H1 (cell line): ENCODE measurements at regions not wholly inside any gene's neighbourhood (a gene's known extent, or its start where the extent isn't known, plus 50 kb on each side); places are given as distances from the start of the nearest gene placed in this dataset.

ENCODE experiments used
- CTCF ChIA-PET: fragments of 300-600 bp; sonication (Branson Sonifier 250); formaldehyde crosslinking; loops from one replicate; lab custom pipeline; 2021; ENCODE audit not compliant: partially characterized antibody; lab: Charles Lee
- POLR2A ChIA-PET: fragments of 300-600 bp; sonication (Branson Sonifier 250); formaldehyde crosslinking; loops from one replicate; lab custom pipeline; 2021; ENCODE audit warnings: inconsistent platforms; ENCODE audit not compliant: partially characterized antibody; lab: Charles Lee
- DNase-seq, 2 experiments: peaks; one replicate each; pipeline versions ENCODE4 v3.0.0 to v3.0.0-alpha.2; 2010 to 2022; ENCODE audit warnings: low spot score in 2 of 2, low read depth in 1 of 2, mixed read lengths in 1 of 2
- FAIRE-seq: peaks from 2 replicates; lab custom pipeline; 2011; peaks lifted over from hg19 to GRCh38; lab: Jason Lieb, UNC
- H2AFZ ChIP-seq: 2 replicates; pipeline ENCODE4 v1.8.1; 2012; ENCODE audit warnings: low read length, inconsistent platforms
- H2AK5ac ChIP-seq: 2 replicates; pipeline ENCODE4 v1.6.1; 2013; ENCODE audit warnings: low read depth, low read length
- H2BK120ac ChIP-seq: replicated peaks from 2 replicates; pipeline ENCODE3; 2013; ENCODE audit warnings: low read depth, low read length, inconsistent platforms
- H2BK12ac ChIP-seq: 2 replicates; pipeline ENCODE4 v1.6.1; 2013; ENCODE audit warnings: low read depth, low read length
- H2BK15ac ChIP-seq: 2 replicates; pipeline ENCODE4 v1.6.1; 2013; ENCODE audit warnings: low read length
- H2BK20ac ChIP-seq: 2 replicates; pipeline ENCODE4 v1.6.1; 2013; ENCODE audit warnings: low read length
- H2BK5ac ChIP-seq: 2 replicates; pipeline ENCODE4 v1.6.1; 2013; ENCODE audit warnings: low read depth, low read length
- H3K14ac ChIP-seq: 2 replicates; pipeline ENCODE4 v1.6.1; 2013; ENCODE audit warnings: inconsistent platforms; ENCODE audit not compliant: insufficient read length
- H3K18ac ChIP-seq: 2 replicates; pipeline ENCODE4 v1.6.1; 2013; ENCODE audit warnings: low read length; ENCODE audit errors: extremely low read depth
- H3K23ac ChIP-seq: 2 replicates; pipeline ENCODE4 v1.6.1; 2013; ENCODE audit warnings: inconsistent platforms; ENCODE audit not compliant: insufficient read length
- H3K23me2 ChIP-seq: 2 replicates; pipeline ENCODE4 v1.6.1; 2013; ENCODE audit warnings: low read depth, low read length
- H3K27ac ChIP-seq: 2 replicates; pipeline ENCODE4 v1.6.1; 2011; ENCODE audit warnings: low read depth, low read length, inconsistent platforms
- H3K27me3 ChIP-seq, 4 experiments: replicated peaks in 1 of 4; 1 replicate in 1 of 4; 2 replicates in 3 of 4; pipeline versions ENCODE4 v1.6.1 to v1.8.1; 2011 to 2013; ENCODE audit warnings: low read length in 3 of 4, mild to moderate bottlenecking in 3 of 4, inconsistent platforms in 2 of 4, mixed read lengths in 2 of 4, moderate library complexity in 1 of 4; ENCODE audit not compliant: control insufficient read depth in 3 of 4, insufficient read depth in 3 of 4; ENCODE audit errors: extremely low read depth in 1 of 4
- H3K36me3 ChIP-seq, 4 experiments: 2 replicates each; pipeline versions ENCODE4 v1.6.1 to v1.8.1; 2011 to 2013; ENCODE audit warnings: mild to moderate bottlenecking in 4 of 4, low read length in 3 of 4, moderate library complexity in 2 of 4, control low read depth in 1 of 4, inconsistent platforms in 1 of 4; ENCODE audit not compliant: insufficient read depth in 4 of 4, control insufficient read depth in 2 of 4
- H3K4ac ChIP-seq: replicated peaks from 2 replicates; pipeline ENCODE3; 2013; ENCODE audit warnings: low read length, low read depth, mixed read lengths, inconsistent platforms; ENCODE audit not compliant: insufficient read length
- H3K4me1 ChIP-seq, 4 experiments: replicated peaks in 1 of 4; 1 replicate in 1 of 4; 2 replicates in 3 of 4; pipeline versions ENCODE4 v1.6.1 to v1.8.1; 2011 to 2013; ENCODE audit warnings: low read length in 3 of 4, inconsistent platforms in 2 of 4, mixed read lengths in 1 of 4; ENCODE audit not compliant: insufficient read depth in 4 of 4, control insufficient read depth in 3 of 4
- H3K4me2 ChIP-seq, 2 experiments: 2 replicates each; pipeline versions ENCODE4 v1.6.1 to v1.8.1; 2011 to 2013; ENCODE audit warnings: low read depth in 2 of 2, low read length in 2 of 2, control low read depth in 1 of 2, inconsistent platforms in 1 of 2, mild to moderate bottlenecking in 1 of 2; ENCODE audit not compliant: insufficient read depth in 1 of 2
- H3K4me3 ChIP-seq, 4 experiments: fragments of 200-600, 300-600 bp in 1 of 4; sonication (generic), shearing (Covaris generic), sonication (Bioruptor Twin) in 1 of 4; 2 replicates each; pipeline versions ENCODE4 v1.5.1 to v1.8.1; 2011 to 2016; ENCODE audit warnings: low read length in 4 of 4, low read depth in 3 of 4, control low read depth in 2 of 4, inconsistent platforms in 2 of 4, mild to moderate bottlenecking in 2 of 4, mixed read lengths in 1 of 4, moderate library complexity in 1 of 4; ENCODE audit not compliant: insufficient read depth in 2 of 4; ENCODE audit errors: extremely low read depth in 1 of 4
- H3K56ac ChIP-seq: replicated peaks from 2 replicates; pipeline ENCODE3; 2013; ENCODE audit warnings: low read depth, mild to moderate bottlenecking, mixed read lengths, low read length, inconsistent platforms; ENCODE audit not compliant: insufficient read length
- H3K79me1 ChIP-seq: 2 replicates; pipeline ENCODE4 v1.6.1; 2013; ENCODE audit warnings: low read depth, low read length, control low read depth
- H3K79me2 ChIP-seq, 2 experiments: 2 replicates each; pipeline versions ENCODE4 v1.6.1 to v1.8.1; 2012 to 2013; ENCODE audit warnings: low read length in 2 of 2, mild to moderate bottlenecking in 2 of 2, inconsistent platforms in 1 of 2; ENCODE audit not compliant: insufficient read depth in 2 of 2, control insufficient read depth in 1 of 2
- H3K9ac ChIP-seq, 4 experiments: replicated peaks in 1 of 4; 1 replicate in 1 of 4; 2 replicates in 3 of 4; pipeline versions ENCODE4 v1.6.1 to v1.8.1; 2011 to 2013; ENCODE audit warnings: low read depth in 3 of 4, low read length in 3 of 4, control low read depth in 2 of 4, mild to moderate bottlenecking in 2 of 4, moderate library complexity in 2 of 4, inconsistent platforms in 1 of 4; ENCODE audit errors: extremely low read depth in 1 of 4
- H3K9me3 ChIP-seq, 2 experiments: 2 replicates each; pipeline versions ENCODE4 v1.6.1 to v1.8.1; 2012 to 2013; ENCODE audit warnings: mild to moderate bottlenecking in 2 of 2, moderate library complexity in 2 of 2, control low read depth in 1 of 2, inconsistent platforms in 1 of 2, low read depth in 1 of 2, low read length in 1 of 2, mixed read lengths in 1 of 2; ENCODE audit not compliant: insufficient read depth in 2 of 2
- H4K20me1 ChIP-seq, 2 experiments: replicated peaks in 1 of 2; 2 replicates each; pipeline versions ENCODE3 to v1.8.1; 2011 to 2013; ENCODE audit warnings: inconsistent platforms in 2 of 2, low read length in 2 of 2, mild to moderate bottlenecking in 1 of 2; ENCODE audit not compliant: insufficient read depth in 2 of 2, control insufficient read depth in 1 of 2
- H4K5ac ChIP-seq: 2 replicates; pipeline ENCODE4 v1.6.1; 2013; ENCODE audit warnings: low read length, low read depth, mixed read lengths, inconsistent platforms; ENCODE audit not compliant: insufficient read length
- H4K8ac ChIP-seq: 2 replicates; pipeline ENCODE4 v1.8.0; 2013; ENCODE audit warnings: mild to moderate bottlenecking, moderate library complexity, low read length, inconsistent platforms; ENCODE audit not compliant: insufficient read depth; ENCODE audit errors: extremely low read depth
- H4K91ac ChIP-seq: replicated peaks from 2 replicates; pipeline ENCODE3; 2013; ENCODE audit warnings: low read length, mixed read lengths, inconsistent platforms; ENCODE audit not compliant: insufficient read length
- CHD7 ChIP-seq: fragments of 300-600 bp; sonication (generic); IDR thresholded peaks from 2 replicates; pipeline ENCODE4 v1.7.1; 2012; ENCODE audit warnings: low read length, moderate library complexity, mild to moderate bottlenecking, inconsistent platforms; ENCODE audit not compliant: insufficient replicate concordance
- WGBS, 2 experiments: shearing (Covaris generic) in 1 of 2; methylation state at CpG; one replicate each; pipeline versions ENCODE4 v1.1.6 to v1.1.7; 2013 to 2015; ENCODE audit warnings: low lambda C conversion rate in 2 of 2, mixed read lengths in 2 of 2, inconsistent platforms in 1 of 2, low coverage in 1 of 2, missing lambda C conversion rate in 1 of 2; ENCODE audit not compliant: insufficient replicate concordance in 2 of 2, insufficient coverage in 1 of 2, insufficient read length in 1 of 2; ENCODE audit errors: extremely low coverage in 1 of 2, missing lambda C conversion rate in 1 of 2; 5-methylcytosine and 5-hydroxymethylcytosine counted together

DNA sequence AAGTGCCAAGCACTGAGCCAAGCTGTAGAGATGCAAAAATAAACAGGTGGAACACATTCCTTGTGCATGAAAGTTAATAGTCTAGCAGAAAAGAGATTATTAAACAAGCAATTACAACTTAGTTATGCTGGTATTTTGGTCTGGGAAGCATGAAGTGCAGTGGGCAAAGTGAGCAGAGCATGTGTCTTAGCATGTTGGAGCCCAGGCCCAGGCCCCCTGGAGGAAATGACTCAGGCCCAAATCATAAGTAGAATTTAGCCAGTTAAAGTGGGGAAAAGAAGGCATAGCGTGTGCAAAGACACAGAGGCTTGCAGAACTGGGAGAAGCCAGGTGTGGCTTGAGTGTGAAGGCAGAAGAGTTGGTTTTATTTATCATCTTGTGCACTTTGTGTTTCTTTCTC is 163.8 kb upstream of the ATP11B start:
- no peak overlapping the region for H3K56ac ChIP-seq
- POLR2A ChIA-PET, result no interaction called here
- no peak overlapping the region for H2BK5ac ChIP-seq
- H2BK12ac ChIP-seq, result no peak overlapping the region
- FAIRE-seq, result no peak
- no peaks in the 10 kb centered on the region for H3K79me1 ChIP-seq
- H2AFZ ChIP-seq, result no peak overlapping the region
- no peaks in the 10 kb centered on the region for H3K4me1 ChIP-seq
- H3K4ac ChIP-seq, result no peak overlapping the region
- no peak overlapping the region for H2BK120ac ChIP-seq
- no peak overlapping the region for H3K18ac ChIP-seq
- H3K27me3 ChIP-seq, result no peaks in the 10 kb centered on the region
- no peak overlapping the region for H3K4me2 ChIP-seq
- H3K9me3 ChIP-seq, result peaks cover 0 to 5% of the 10 kb centered on the region in 2 experiments; a peak in 2 of 4 replicates
- H3K4me3 ChIP-seq, result no peak overlapping the region
- H4K20me1 ChIP-seq, result no peaks in the 10 kb centered on the region
- no peak overlapping the region for H2BK20ac ChIP-seq
- no peak overlapping the region for H3K9ac ChIP-seq
- H2BK15ac ChIP-seq, result no peak overlapping the region
- no peak overlapping the region for H3K14ac ChIP-seq
- H3K36me3 ChIP-seq, result no peaks in the 10 kb centered on the region
- DNase-seq, result no peak
- no peak overlapping the region for H4K5ac ChIP-seq
- no peak overlapping the region for H4K8ac ChIP-seq
- H3K79me2 ChIP-seq, result no peaks in the 10 kb centered on the region
- CTCF ChIA-PET, result interaction anchor here (1.2 kb wide), 1 partner anchor 11 kb away, joined by 4 read pairs; no protein-coding TSS in a partner anchor
- H3K23ac ChIP-seq, result no peak overlapping the region
- H4K91ac ChIP-seq, result no peak overlapping the region
- no peaks in the 10 kb centered on the region for H3K23me2 ChIP-seq
- H3K27ac ChIP-seq, result no peak overlapping the region
- H2AK5ac ChIP-seq, result no peak overlapping the region
- WGBS, 2 experiments, result 78% methylated on average over 1 of the region's 1 CpG; no CpG with 5 or more reads in 1 of the 2 experiments
- no peak for TF ChIP-seq CHD7
